ENCODE measurements at regions not wholly inside any gene's neighbourhood (a gene's known extent, or its start where the extent isn't known, plus 50 kb on each side); places are given as distances from the start of the nearest gene placed in this dataset.

DNA sequence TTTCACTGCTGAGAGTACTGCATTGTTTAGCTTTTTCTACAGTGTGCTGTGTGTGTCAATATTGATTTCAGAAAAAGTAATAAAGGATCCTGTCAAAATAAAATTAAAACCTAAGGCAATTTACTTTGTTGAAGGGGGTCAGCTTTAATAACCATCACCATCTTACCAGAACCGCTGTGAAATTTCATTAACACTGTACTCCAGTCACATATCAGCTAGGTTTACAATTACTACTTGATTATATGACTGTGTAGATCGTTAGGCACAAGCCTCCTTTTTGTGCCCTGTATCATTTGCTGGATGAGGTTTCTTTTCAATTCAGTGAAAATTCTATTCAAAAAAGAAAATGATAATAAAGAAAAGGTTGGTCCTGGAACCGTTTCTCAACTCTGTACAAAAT lies 917.2 kb downstream of the CENPC start:
- TF ChIP-seq POLR2A (IDR thresholded peaks at IDR 0.05) (no peak), POLR2AphosphoS5 (IDR thresholded peaks at IDR 0.05) (no peak), EP300 (IDR thresholded peaks at IDR 0.05) (no peak)
- TF ChIP-seq, protein P1, sequence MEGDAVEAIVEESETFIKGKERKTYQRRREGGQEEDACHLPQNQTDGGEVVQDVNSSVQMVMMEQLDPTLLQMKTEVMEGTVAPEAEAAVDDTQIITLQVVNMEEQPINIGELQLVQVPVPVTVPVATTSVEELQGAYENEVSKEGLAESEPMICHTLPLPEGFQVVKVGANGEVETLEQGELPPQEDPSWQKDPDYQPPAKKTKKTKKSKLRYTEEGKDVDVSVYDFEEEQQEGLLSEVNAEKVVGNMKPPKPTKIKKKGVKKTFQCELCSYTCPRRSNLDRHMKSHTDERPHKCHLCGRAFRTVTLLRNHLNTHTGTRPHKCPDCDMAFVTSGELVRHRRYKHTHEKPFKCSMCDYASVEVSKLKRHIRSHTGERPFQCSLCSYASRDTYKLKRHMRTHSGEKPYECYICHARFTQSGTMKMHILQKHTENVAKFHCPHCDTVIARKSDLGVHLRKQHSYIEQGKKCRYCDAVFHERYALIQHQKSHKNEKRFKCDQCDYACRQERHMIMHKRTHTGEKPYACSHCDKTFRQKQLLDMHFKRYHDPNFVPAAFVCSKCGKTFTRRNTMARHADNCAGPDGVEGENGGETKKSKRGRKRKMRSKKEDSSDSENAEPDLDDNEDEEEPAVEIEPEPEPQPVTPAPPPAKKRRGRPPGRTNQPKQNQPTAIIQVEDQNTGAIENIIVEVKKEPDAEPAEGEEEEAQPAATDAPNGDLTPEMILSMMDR (IDR thresholded peaks at IDR 0.05), result no peak
